Central memory CD8-positive, alpha-beta T cell (primary cell): ENCODE measurements at regions not wholly inside any gene's neighbourhood (a gene's known extent, or its start where the extent isn't known, plus 50 kb on each side); places are given as distances from the start of the nearest gene placed in this dataset.

Source experiments
- ATAC-seq: fragments of 150-1000 bp; cut with Tn5 transposase; replicated peaks from 2 replicates; pipeline ENCODE4 v1.10.0; 2022; ENCODE audit warnings: mild to moderate bottlenecking, moderate FRiP score, moderate number of reproducible peaks; ENCODE audit not compliant: poor library complexity, severe bottlenecking; ENCODE audit errors: extremely low read depth
- DNase-seq, 2 donors: peaks; one replicate each; pipeline ENCODE4 v3.0.0; 2021; ENCODE audit warnings: low spot score in 2 of 2
- H3K27ac Mint-ChIP-seq: one replicate; pipeline ENCODE4 v1.8.0; 2022; ENCODE audit warnings: low read depth, mild to moderate bottlenecking, moderate library complexity, mixed read lengths
- H3K27me3 Mint-ChIP-seq: one replicate; pipeline ENCODE4 v1.8.0; 2022; ENCODE audit warnings: mixed read lengths
- H3K36me3 Mint-ChIP-seq: one replicate; pipeline ENCODE4 v1.8.0; 2022; ENCODE audit warnings: mild to moderate bottlenecking, moderate library complexity, mixed read lengths; ENCODE audit not compliant: insufficient read depth
- H3K4me1 Mint-ChIP-seq: one replicate; pipeline ENCODE4 v1.8.0; 2022; ENCODE audit warnings: mixed read lengths
- H3K4me3 Mint-ChIP-seq: one replicate; pipeline ENCODE4 v1.8.0; 2022; ENCODE audit warnings: mild to moderate bottlenecking, moderate library complexity, mixed read lengths
- H3K9me3 Mint-ChIP-seq: one replicate; pipeline ENCODE4 v1.8.0; 2022; ENCODE audit warnings: mixed read lengths

DNA sequence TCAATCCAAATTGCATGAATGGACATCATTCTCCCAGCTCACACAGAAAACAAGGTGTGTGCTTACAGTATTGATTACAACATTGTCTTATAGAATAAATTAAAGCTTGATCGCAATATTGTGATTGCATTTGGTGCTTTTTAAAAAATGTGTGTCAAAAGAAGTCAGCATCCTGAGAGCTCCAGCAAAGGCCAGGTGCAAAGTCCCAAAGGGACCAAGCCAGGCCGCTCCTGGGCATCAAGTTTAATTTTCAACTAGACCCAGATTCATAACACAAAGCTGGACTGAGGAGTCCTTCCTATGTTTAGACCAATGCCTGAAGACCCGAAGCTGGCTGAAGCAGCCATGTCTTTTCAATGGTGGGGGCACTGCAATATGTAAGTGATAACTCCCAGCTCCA lies 295.6 kb downstream of the IRX2 start:
- Mint-ChIP-seq H3K4me3 (no peak overlapping the region), H3K9me3 (no peaks in the 10 kb centered on the region), H3K27me3 (no peaks in the 10 kb centered on the region), H3K27ac (no peak overlapping the region), H3K36me3 (no peaks in the 10 kb centered on the region), H3K4me1 (no peaks in the 10 kb centered on the region)
- ATAC-seq (no peak), DNase-seq (no peak)

- Mint-ChIP-seq H3K4me1 (no peaks in the 10 kb centered on the region), H3K27me3 (no peaks in the 10 kb centered on the region), H3K9me3 (no peaks in the 10 kb centered on the region), H3K27ac (no peak overlapping the region), H3K4me3 (no peak overlapping the region), H3K36me3 (no peaks in the 10 kb centered on the region)
- no peak for ATAC-seq
- DNase-seq = no peak
These were observed 296.6 kb downstream of the IRX2 start for GRCh38 chr5:2454876-2455275.

DNA sequence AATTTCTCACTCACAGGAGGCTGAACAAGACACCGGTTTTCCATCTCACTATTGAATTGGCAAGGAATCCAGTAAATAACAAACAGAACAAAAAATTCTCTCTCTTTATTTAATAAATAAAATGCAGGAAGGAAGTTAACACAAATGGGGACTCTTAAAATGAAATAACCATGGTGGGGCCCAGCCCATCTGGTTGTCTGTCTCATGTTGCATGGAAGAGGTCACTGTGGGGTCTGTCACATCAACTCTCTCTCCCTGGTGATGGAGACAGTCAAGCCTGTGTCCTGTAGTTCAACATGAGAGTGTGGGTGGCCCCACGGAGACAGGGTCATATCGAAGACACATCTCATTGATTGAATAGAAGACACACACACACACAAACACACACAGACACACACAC lies 297.7 kb downstream of the IRX2 start:
- no peak overlapping the region for H3K4me3 Mint-ChIP-seq
- ATAC-seq = no peak
- H3K27me3 Mint-ChIP-seq = no peaks in the 10 kb centered on the region
- H3K36me3 Mint-ChIP-seq = no peaks in the 10 kb centered on the region
- no peaks in the 10 kb centered on the region for H3K4me1 Mint-ChIP-seq
- DNase-seq = no peak
- H3K9me3 Mint-ChIP-seq = no peaks in the 10 kb centered on the region
- no peak overlapping the region for H3K27ac Mint-ChIP-seq

DNA sequence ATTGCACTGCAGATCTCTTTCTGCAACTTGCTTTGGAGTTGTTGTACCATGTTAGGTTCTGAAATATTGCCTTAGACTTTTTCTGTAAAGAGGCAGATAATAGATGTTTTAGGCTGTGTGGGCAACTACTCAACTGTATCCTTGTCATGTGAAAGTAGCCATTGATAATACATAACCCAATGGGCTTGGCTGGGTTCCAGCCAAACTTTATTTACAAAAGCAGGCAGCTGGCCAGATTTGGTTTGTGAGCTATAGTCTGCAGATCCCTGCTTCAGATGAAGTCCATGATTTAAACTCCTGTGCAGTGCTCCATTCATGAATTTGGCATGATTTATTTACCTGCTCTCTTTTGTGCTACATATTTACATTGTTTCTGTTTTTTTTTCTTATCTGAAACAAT lies 300.4 kb downstream of the IRX2 start:
- DNase-seq (no peak), ATAC-seq (no peak)
- Mint-ChIP-seq H3K9me3 (peaks cover 10% of the 10 kb centered on the region), H3K4me1 (no peaks in the 10 kb centered on the region), H3K27me3 (no peaks in the 10 kb centered on the region), H3K36me3 (peaks cover 2% of the 10 kb centered on the region), H3K4me3 (no peak overlapping the region), H3K27ac (no peak overlapping the region)

DNA sequence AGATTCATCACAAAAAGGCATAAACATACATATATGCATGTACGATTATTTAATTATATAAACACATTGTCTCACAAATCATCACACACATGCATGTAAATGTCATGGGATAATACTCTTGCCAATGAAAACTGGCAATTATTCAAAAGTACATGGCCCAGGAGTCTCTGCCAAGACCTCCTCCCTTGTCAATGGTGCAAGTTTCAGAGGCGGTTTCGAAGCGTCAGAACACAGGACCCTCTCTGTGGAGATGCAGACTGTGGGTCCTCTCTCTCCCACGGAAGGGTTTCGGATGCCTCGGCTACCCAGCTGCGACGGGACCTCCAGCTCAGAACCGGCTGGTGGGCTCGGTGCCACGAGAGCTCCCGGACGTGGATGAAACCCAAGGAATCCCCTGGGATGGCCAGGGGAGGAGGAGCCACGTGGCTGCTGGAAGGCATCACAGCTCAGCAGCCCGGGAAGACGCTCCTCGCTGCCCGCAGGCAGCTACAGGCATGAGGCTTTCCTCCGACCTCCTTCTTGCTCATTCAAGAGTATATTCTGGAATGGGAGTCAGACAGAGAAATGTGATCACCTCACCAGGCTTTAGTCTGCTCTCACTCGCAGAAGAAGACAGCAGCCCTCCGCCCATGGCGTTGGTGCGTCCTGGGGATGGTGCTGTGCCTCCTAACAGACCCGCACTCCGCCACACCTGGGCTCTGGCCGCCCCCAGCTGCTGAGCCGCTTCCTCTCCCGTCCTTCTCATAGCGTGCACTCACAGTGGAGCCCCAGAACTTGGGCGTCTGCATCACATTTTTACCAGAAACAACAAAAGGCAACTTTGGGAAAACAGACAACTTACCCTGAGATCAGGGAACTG lies 308.8 kb downstream of the IRX2 start:
- Mint-ChIP-seq H3K9me3 (peaks cover 10% of the 10 kb centered on the region), H3K36me3 (peaks cover 2% of the 10 kb centered on the region), H3K4me1 (no peaks in the 10 kb centered on the region), H3K27ac (no peak overlapping the region), H3K4me3 (no peak overlapping the region), H3K27me3 (no peaks in the 10 kb centered on the region)
- ATAC-seq (no peak), DNase-seq (no peak)

DNA sequence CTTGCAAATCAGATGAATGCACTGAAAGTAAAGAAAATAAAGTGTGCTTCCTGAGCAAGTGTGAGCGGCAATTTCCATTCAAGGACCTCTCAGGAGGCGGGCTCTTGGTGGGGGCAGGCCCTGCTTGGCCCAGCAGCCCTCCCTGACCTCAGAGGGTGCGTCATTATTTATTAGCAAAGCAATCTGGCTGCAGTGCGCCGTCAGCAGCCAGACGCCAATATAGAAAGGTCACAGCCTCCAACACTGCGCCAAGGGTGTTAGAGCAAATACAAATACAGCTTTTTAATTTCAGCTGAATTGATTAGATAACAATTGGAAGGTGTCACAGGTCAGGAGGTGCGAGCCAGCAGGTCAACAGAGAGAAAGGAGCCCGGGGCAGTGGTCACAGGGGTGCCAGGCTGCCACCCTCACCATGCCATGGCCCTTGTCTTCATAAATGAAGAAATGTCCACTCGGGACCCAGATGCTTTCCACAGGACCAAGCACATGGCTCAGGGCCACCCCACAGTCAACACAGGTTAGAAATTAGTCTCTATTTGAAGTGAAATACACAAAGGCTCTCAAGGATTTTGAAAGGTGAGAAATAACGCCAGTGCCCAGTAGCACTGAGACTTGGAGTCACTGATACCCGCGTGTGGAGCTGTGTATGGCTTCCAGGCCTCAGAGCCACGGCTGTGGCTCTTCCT lies 309.8 kb downstream of the IRX2 start:
- no peak for ATAC-seq
- Mint-ChIP-seq H3K4me3 (no peak overlapping the region), H3K9me3 (no peaks in the 10 kb centered on the region), H3K27me3 (no peaks in the 10 kb centered on the region), H3K27ac (no peak overlapping the region), H3K4me1 (no peaks in the 10 kb centered on the region), H3K36me3 (no peaks in the 10 kb centered on the region)
- no peak for DNase-seq

DNA sequence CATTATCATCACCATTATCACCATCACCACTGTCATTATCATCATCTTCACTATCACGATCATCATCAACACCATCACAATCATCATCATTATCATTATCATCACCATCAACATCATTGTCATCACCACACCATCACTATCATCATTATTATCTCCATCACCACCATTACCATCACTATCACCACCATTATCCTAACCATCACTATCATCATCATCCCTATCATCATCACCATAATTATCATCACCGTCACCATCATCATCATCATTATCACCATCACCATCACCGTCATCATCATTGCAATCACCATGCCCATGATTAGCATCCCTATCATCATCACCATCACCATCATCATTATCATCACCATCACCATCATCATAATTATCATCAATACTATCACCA lies 311.9 kb downstream of the IRX2 start:
- ATAC-seq (no peak), DNase-seq (no peak)
- Mint-ChIP-seq H3K27ac (no peak overlapping the region), H3K4me3 (no peak overlapping the region), H3K36me3 (no peaks in the 10 kb centered on the region), H3K9me3 (no peaks in the 10 kb centered on the region), H3K4me1 (no peaks in the 10 kb centered on the region), H3K27me3 (no peaks in the 10 kb centered on the region)

GRCh38 chr5:2433086-2433485 lies 318.4 kb downstream of the IRX2 start:
- DNase-seq (no peak), ATAC-seq (no peak)
- no peak overlapping the region for H3K4me3 Mint-ChIP-seq
- H3K4me1 Mint-ChIP-seq = no peaks in the 10 kb centered on the region
- no peak overlapping the region for H3K27ac Mint-ChIP-seq
- peaks cover 9% of the 10 kb centered on the region for H3K27me3 Mint-ChIP-seq
- H3K9me3 Mint-ChIP-seq = no peaks in the 10 kb centered on the region
- no peaks in the 10 kb centered on the region for H3K36me3 Mint-ChIP-seq

GRCh38 chr5:2432076-2432920 lies 319.2 kb downstream of the IRX2 start:
- no peaks in the 10 kb centered on the region for H3K9me3 Mint-ChIP-seq
- H3K36me3 Mint-ChIP-seq = no peaks in the 10 kb centered on the region
- H3K4me3 Mint-ChIP-seq = no peak overlapping the region
- H3K4me1 Mint-ChIP-seq = no peaks in the 10 kb centered on the region
- no peak for ATAC-seq
- H3K27me3 Mint-ChIP-seq = peaks cover 9% of the 10 kb centered on the region
- no peak overlapping the region for H3K27ac Mint-ChIP-seq
- no peak for DNase-seq

- Mint-ChIP-seq H3K36me3 (no peaks in the 10 kb centered on the region), H3K4me1 (no peaks in the 10 kb centered on the region), H3K9me3 (no peaks in the 10 kb centered on the region), H3K27ac (no peak overlapping the region), H3K27me3 (peaks cover 9% of the 10 kb centered on the region), H3K4me3 (no peak overlapping the region)
- no peak for ATAC-seq
- DNase-seq = no peak
These were observed 320.9 kb downstream of the IRX2 start for GRCh38 chr5:2430606-2431005.

DNA sequence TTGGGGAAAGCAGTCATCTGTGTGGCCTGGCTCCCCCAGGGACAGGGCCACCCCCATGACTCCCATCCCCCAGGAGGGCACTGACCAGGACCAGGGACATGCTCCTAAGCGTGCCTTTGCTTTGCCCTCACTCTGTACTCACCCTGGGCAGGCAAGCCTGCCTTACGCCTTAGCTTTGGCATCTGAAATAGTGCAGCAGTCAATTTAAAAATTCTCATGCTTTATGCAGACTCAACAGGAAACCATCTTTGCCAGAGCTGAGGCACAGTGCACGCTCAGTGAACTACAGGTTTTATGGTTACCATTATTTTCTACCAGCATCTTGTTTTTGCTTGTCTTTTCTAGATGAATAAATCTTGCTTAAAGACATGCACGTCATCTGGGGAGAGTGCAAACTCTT lies 323.5 kb downstream of the IRX2 start:
- H3K27me3 Mint-ChIP-seq = peaks cover 9% of the 10 kb centered on the region
- ATAC-seq (no peak), DNase-seq (no peak)
- no peak overlapping the region for H3K4me3 Mint-ChIP-seq
- no peaks in the 10 kb centered on the region for H3K9me3 Mint-ChIP-seq
- H3K27ac Mint-ChIP-seq = no peak overlapping the region
- H3K36me3 Mint-ChIP-seq = no peaks in the 10 kb centered on the region
- H3K4me1 Mint-ChIP-seq = no peaks in the 10 kb centered on the region

GRCh38 chr5:2423634-2424033 lies 327.8 kb downstream of the IRX2 start:
- Mint-ChIP-seq H3K4me3 (no peak overlapping the region), H3K27me3 (no peaks in the 10 kb centered on the region), H3K27ac (no peak overlapping the region), H3K9me3 (peaks cover 7% of the 10 kb centered on the region), H3K36me3 (no peaks in the 10 kb centered on the region), H3K4me1 (no peaks in the 10 kb centered on the region)
- DNase-seq (no peak), ATAC-seq (no peak)
